SK-N-DZ (cell line): ENCODE measurements at regions not wholly inside any gene's neighbourhood (a gene's known extent, or its start where the extent isn't known, plus 50 kb on each side); places are given as distances from the start of the nearest gene placed in this dataset.

Source experiments
- DNase-seq: peaks from one replicate; pipeline ENCODE4 v3.0.0-alpha.2; 2015; ENCODE audit warnings: low spot score

- no peak for DNase-seq
These were observed 260.3 kb downstream of the RBFOX3 start for GRCh38 chr17:79350533-79350932.

GRCh38 chr17:79349506-79350400 is 261.1 kb downstream of the RBFOX3 start:
- no peak for DNase-seq

- no peak for DNase-seq
These were observed 267.8 kb downstream of the ENGASE start for GRCh38 chr17:79342376-79342775.

- DNase-seq: no peak
These were observed 267.2 kb downstream of the ENGASE start for GRCh38 chr17:79341816-79342215.

GRCh38 chr17:79341222-79341780 is 266.7 kb downstream of the ENGASE start:
- DNase-seq: no peak

GRCh38 chr17:79340333-79341221 is 266.0 kb downstream of the ENGASE start:
- no peak for DNase-seq

- DNase-seq: no peak
These were observed 264.7 kb downstream of the ENGASE start for GRCh38 chr17:79339321-79339720.

- no peak for DNase-seq
These were observed 264.0 kb downstream of the ENGASE start for GRCh38 chr17:79338604-79339003.

GRCh38 chr17:79338152-79338551 is 263.5 kb downstream of the ENGASE start:
- DNase-seq: no peak

GRCh38 chr17:79337053-79337452 is 262.4 kb downstream of the ENGASE start:
- DNase-seq: no peak

GRCh38 chr17:79335456-79335855 is 260.8 kb downstream of the ENGASE start:
- DNase-seq: no peak

GRCh38 chr17:79332011-79332554 is 257.5 kb downstream of the ENGASE start:
- DNase-seq: no peak

- DNase-seq: no peak
These were observed 256.9 kb downstream of the ENGASE start for GRCh38 chr17:79331492-79331891.

GRCh38 chr17:79330696-79331095 is 256.1 kb downstream of the ENGASE start:
- no peak for DNase-seq

- no peak for DNase-seq
These were observed 255.6 kb downstream of the ENGASE start for GRCh38 chr17:79330229-79330628.

GRCh38 chr17:79326814-79327213 is 252.2 kb downstream of the ENGASE start:
- DNase-seq: no peak

- no peak for DNase-seq
These were observed 251.2 kb downstream of the ENGASE start for GRCh38 chr17:79325709-79326430.

GRCh38 chr17:79324194-79324593 is 249.6 kb downstream of the ENGASE start:
- DNase-seq: no peak

GRCh38 chr17:79323566-79323965 is 248.9 kb downstream of the ENGASE start:
- no peak for DNase-seq

- DNase-seq: no peak
These were observed 247.8 kb downstream of the ENGASE start for GRCh38 chr17:79322211-79323123.
